ENCODE measurements at regions not wholly inside any gene's neighbourhood (a gene's known extent, or its start where the extent isn't known, plus 50 kb on each side); places are given as distances from the start of the nearest gene placed in this dataset.

- Histone ChIP-seq H3K36me3 (no peaks in the 10 kb centered on the region), H3K9me3 (ENCODE audit: severe bottlenecking) (no peaks in the 10 kb centered on the region), H3K4me3 (ENCODE audit: low read depth, low read length) (no peak overlapping the region), H3K27ac (no peak overlapping the region), H3K27me3 (ENCODE audit: insufficient read depth, low read depth, severe bottlenecking) (no peaks in the 10 kb centered on the region)
- no peak for DNase-seq
- no peak for TF ChIP-seq CTCF (IDR thresholded peaks at IDR 0.05; ENCODE audit: low read depth, low read length)
These were observed 80.1 kb downstream of the DLL1 start for GRCh38 chr6:170210651-170211403.

GRCh38 chr6:170210026-170210390 is 80.9 kb downstream of the DLL1 start:
- no peak for DNase-seq

GRCh38 chr6:170209354-170210025 is 81.4 kb downstream of the DLL1 start:
- Histone ChIP-seq H3K27ac (no peak overlapping the region), H3K27me3 (ENCODE audit: insufficient read depth, low read depth, severe bottlenecking) (no peaks in the 10 kb centered on the region), H3K9me3 (ENCODE audit: severe bottlenecking) (no peaks in the 10 kb centered on the region), H3K36me3 (no peaks in the 10 kb centered on the region), H3K4me3 (ENCODE audit: low read depth, low read length) (no peak overlapping the region)
- no peak for TF ChIP-seq CTCF (IDR thresholded peaks at IDR 0.05; ENCODE audit: low read depth, low read length)
- no peak for DNase-seq

More at GRCh38 chr6:170210026-170210390, 80.9 kb downstream of the DLL1 start:
- Histone ChIP-seq H3K4me3 (ENCODE audit: low read depth, low read length) (no peak overlapping the region), H3K27ac (no peak overlapping the region), H3K27me3 (ENCODE audit: insufficient read depth, low read depth, severe bottlenecking) (no peaks in the 10 kb centered on the region), H3K36me3 (no peaks in the 10 kb centered on the region), H3K9me3 (ENCODE audit: severe bottlenecking) (no peaks in the 10 kb centered on the region)
- no peak for TF ChIP-seq CTCF (IDR thresholded peaks at IDR 0.05; ENCODE audit: low read depth, low read length)

GRCh38 chr6:170208651-170209353 is 82.1 kb downstream of the DLL1 start:
- H3K27me3 ChIP-seq (ENCODE audit: insufficient read depth, low read depth, severe bottlenecking): no peaks in the 10 kb centered on the region
- no peaks in the 10 kb centered on the region for H3K36me3 ChIP-seq
- H3K4me3 ChIP-seq (ENCODE audit: low read depth, low read length): no peak overlapping the region
- no peak overlapping the region for H3K27ac ChIP-seq
- no peak for TF ChIP-seq CTCF (IDR thresholded peaks at IDR 0.05; ENCODE audit: low read depth, low read length)
- no peak for DNase-seq
- no peaks in the 10 kb centered on the region for H3K9me3 ChIP-seq (ENCODE audit: severe bottlenecking)

- TF ChIP-seq CTCF (IDR thresholded peaks at IDR 0.05; ENCODE audit: low read depth, low read length): no peak
- no peak overlapping the region for H3K27ac ChIP-seq
- no peaks in the 10 kb centered on the region for H3K9me3 ChIP-seq (ENCODE audit: severe bottlenecking)
- H3K4me3 ChIP-seq (ENCODE audit: low read depth, low read length): no peak overlapping the region
- no peaks in the 10 kb centered on the region for H3K27me3 ChIP-seq (ENCODE audit: insufficient read depth, low read depth, severe bottlenecking)
- DNase-seq: no peak
- no peaks in the 10 kb centered on the region for H3K36me3 ChIP-seq
These were observed 82.7 kb downstream of the DLL1 start for GRCh38 chr6:170208182-170208601.
